Natural killer cell (primary cell): ENCODE measurements at regions not wholly inside any gene's neighbourhood (a gene's known extent, or its start where the extent isn't known, plus 50 kb on each side); places are given as distances from the start of the nearest gene placed in this dataset.

Experiments
- ATAC-seq, 3 donors: fragments of 150-1000 bp in 2 of 3; fragments of 200-7000 bp in 1 of 3; cut with Tn5 transposase; 1 replicate in 1 of 3; 2 replicates in 2 of 3; pipeline ENCODE4 v1.10.0; 2021; ENCODE audit warnings: mild to moderate bottlenecking in 2 of 3, moderate library complexity in 2 of 3
- DNase-seq, 2 donors: peaks; one replicate each; pipeline versions ENCODE4 v3.0.0 to v3.0.0-alpha.2; 2013 to 2021; ENCODE audit warnings: mixed read lengths in 1 of 2
- H3K27ac ChIP-seq: one replicate; pipeline ENCODE4 v1.5.1; 2013; ENCODE audit warnings: mild to moderate bottlenecking, low read length
- H3K27me3 ChIP-seq: one replicate; pipeline ENCODE4 v1.6.1; 2013; ENCODE audit warnings: low read length; ENCODE audit not compliant: control insufficient read depth, insufficient read depth
- H3K36me3 ChIP-seq: one replicate; pipeline ENCODE4 v1.6.1; 2013; ENCODE audit warnings: low read length; ENCODE audit not compliant: control insufficient read depth, insufficient read depth
- H3K4me1 ChIP-seq: one replicate; pipeline ENCODE4 v1.6.1; 2013; ENCODE audit warnings: low read length; ENCODE audit not compliant: control insufficient read depth, insufficient read depth
- H3K4me3 ChIP-seq: one replicate; pipeline ENCODE4 v1.5.1; 2013; ENCODE audit warnings: low read length
- H3K9me3 ChIP-seq: one replicate; pipeline ENCODE4 v1.6.1; 2013; ENCODE audit warnings: low read length; ENCODE audit not compliant: control insufficient read depth, insufficient read depth
- H3K27ac Mint-ChIP-seq, 2 donors: one replicate each; pipeline ENCODE4 v1.8.0; 2022; ENCODE audit warnings: mild to moderate bottlenecking in 2 of 2, mixed read lengths in 2 of 2, moderate library complexity in 1 of 2
- H3K27me3 Mint-ChIP-seq, 2 donors: one replicate each; pipeline ENCODE4 v1.8.0; 2022; ENCODE audit warnings: low read depth in 2 of 2, mixed read lengths in 2 of 2
- H3K36me3 Mint-ChIP-seq: one replicate; pipeline ENCODE4 v1.8.0; 2022; ENCODE audit warnings: mixed read lengths
- H3K4me1 Mint-ChIP-seq, 2 donors: one replicate each; pipeline ENCODE4 v1.8.0; 2022; ENCODE audit warnings: mixed read lengths in 2 of 2
- H3K4me3 Mint-ChIP-seq: one replicate; pipeline ENCODE4 v1.8.0; 2022; ENCODE audit warnings: mild to moderate bottlenecking, moderate library complexity, mixed read lengths
- H3K9me3 Mint-ChIP-seq, 2 donors: one replicate each; pipeline ENCODE4 v1.8.0; 2022; ENCODE audit warnings: mixed read lengths in 2 of 2
- CTCF ChIP-seq: fragments of 200-600 bp; IDR thresholded peaks from one replicate; pipeline ENCODE4 v1.8.0; 2022; ENCODE audit warnings: antibody characterized with exemption
- WGBS: methylation state at CpG from one replicate; pipeline ENCODE4 v1.1.7; 2013; ENCODE audit warnings: missing lambda C conversion rate; ENCODE audit not compliant: insufficient coverage; 5-methylcytosine and 5-hydroxymethylcytosine counted together
- intact Hi-C: fragments of 100-400 bp; cut with micrococcal nuclease; formaldehyde crosslinking; loops from one replicate; pipeline ENCODE4 v1.14.2; 2022

GRCh38 chr10:121133901-121134300 is 282.7 kb downstream of the WDR11 start:
- no peaks in the 10 kb centered on the region for H3K9me3 ChIP-seq
- ATAC-seq (no peak), DNase-seq (no peak)
- Mint-ChIP-seq H3K4me3 (no peak overlapping the region), H3K4me1 (no peaks in the 10 kb centered on the region), H3K27ac (no peak overlapping the region), H3K27me3 (peaks cover 0 to 4% of the 10 kb centered on the region in 2 donors), H3K36me3 (no peaks in the 10 kb centered on the region), H3K9me3 (no peaks in the 10 kb centered on the region)
- H3K36me3 ChIP-seq: no peaks in the 10 kb centered on the region
- WGBS: 90% methylated on average over 7 of the region's 7 CpGs
- intact Hi-C loops: no loop called here
- no peak overlapping the region for H3K27ac ChIP-seq
- no peaks in the 10 kb centered on the region for H3K27me3 ChIP-seq
- no peak overlapping the region for H3K4me3 ChIP-seq
- no peak for TF ChIP-seq CTCF
- H3K4me1 ChIP-seq: no peaks in the 10 kb centered on the region

GRCh38 chr10:121134711-121135110 is 283.5 kb downstream of the WDR11 start:
- ATAC-seq (no peak), DNase-seq (no peak)
- Histone ChIP-seq H3K4me1 (no peaks in the 10 kb centered on the region), H3K36me3 (no peaks in the 10 kb centered on the region), H3K27me3 (no peaks in the 10 kb centered on the region), H3K9me3 (no peaks in the 10 kb centered on the region), H3K4me3 (no peak overlapping the region), H3K27ac (no peak overlapping the region)
- Mint-ChIP-seq H3K4me3 (no peak overlapping the region), H3K4me1 (no peaks in the 10 kb centered on the region), H3K9me3 (no peaks in the 10 kb centered on the region), H3K27me3 (peaks cover 0 to 4% of the 10 kb centered on the region in 2 donors), H3K27ac (no peak overlapping the region), H3K36me3 (no peaks in the 10 kb centered on the region)
- TF ChIP-seq CTCF: no peak
- WGBS: 82% methylated on average over 1 of the region's 1 CpG
- intact Hi-C loops: no loop called here

GRCh38 chr10:121135512-121135911 is 284.4 kb downstream of the WDR11 start:
- no peak for TF ChIP-seq CTCF
- Mint-ChIP-seq H3K27me3 (peaks cover 0 to 4% of the 10 kb centered on the region in 2 donors), H3K4me3 (no peak overlapping the region), H3K27ac (no peak overlapping the region), H3K4me1 (no peaks in the 10 kb centered on the region), H3K9me3 (no peaks in the 10 kb centered on the region), H3K36me3 (no peaks in the 10 kb centered on the region)
- H3K4me1 ChIP-seq: no peaks in the 10 kb centered on the region
- no peaks in the 10 kb centered on the region for H3K9me3 ChIP-seq
- H3K36me3 ChIP-seq: no peaks in the 10 kb centered on the region
- WGBS: 100% methylated on average over 2 of the region's 4 CpGs
- H3K27ac ChIP-seq: no peak overlapping the region
- DNase-seq (no peak), ATAC-seq (no peak)
- H3K27me3 ChIP-seq: no peaks in the 10 kb centered on the region
- no peak overlapping the region for H3K4me3 ChIP-seq
- intact Hi-C loops: no loop called here

GRCh38 chr10:121137533-121137932 is 286.4 kb downstream of the WDR11 start:
- H3K4me1 ChIP-seq: no peaks in the 10 kb centered on the region
- H3K27me3 Mint-ChIP-seq: peaks cover 0 to 4% of the 10 kb centered on the region in 2 donors
- H3K36me3 Mint-ChIP-seq: no peaks in the 10 kb centered on the region
- intact Hi-C loops: no loop called here
- no peak for DNase-seq
- H3K27ac Mint-ChIP-seq: no peak overlapping the region
- H3K9me3 ChIP-seq: no peaks in the 10 kb centered on the region
- no peaks in the 10 kb centered on the region for H3K4me1 Mint-ChIP-seq
- H3K27ac ChIP-seq: no peak overlapping the region
- no peak for TF ChIP-seq CTCF
- no peak overlapping the region for H3K4me3 ChIP-seq
- no peak overlapping the region for H3K4me3 Mint-ChIP-seq
- peaks cover 0 to 5% of the 10 kb centered on the region in 2 donors for H3K9me3 Mint-ChIP-seq
- ATAC-seq: no peak
- 100% methylated on average over 1 of the region's 1 CpG for WGBS
- H3K27me3 ChIP-seq: no peaks in the 10 kb centered on the region
- no peaks in the 10 kb centered on the region for H3K36me3 ChIP-seq
